ENCODE measurements at regions not wholly inside any gene's neighbourhood (a gene's known extent, or its start where the extent isn't known, plus 50 kb on each side); places are given as distances from the start of the nearest gene placed in this dataset.

GRCh38 chr20:54794874-54795273 lies 319.5 kb downstream of the DOK5 start:
- no peak for TF ChIP-seq CTCF (conservative IDR thresholded peaks at IDR 0.05)
- H3K14ac ChIP-seq (ENCODE audit: insufficient read depth, low read length) = peak overlapping the region; percentile 21; the same call in 1 of the 2 replicates
- DNase-seq = no peak
- no peak overlapping the region for H2BK12ac ChIP-seq (ENCODE audit: insufficient read length, low read depth, low read length)
- no peak overlapping the region for H2BK20ac ChIP-seq (ENCODE audit: low read depth, low read length, poor library complexity, severe bottlenecking)
- no peak overlapping the region for H2BK5ac ChIP-seq (ENCODE audit: insufficient read length, low read length)
- no peak overlapping the region for H3K4me2 ChIP-seq (ENCODE audit: insufficient read depth, insufficient read length, low read length)
- H3K9me3 Mint-ChIP-seq = peaks cover 0 to 7% of the 10 kb centered on the region in 2 experiments; a peak in 1 of 5 replicates
- H3K4ac ChIP-seq (ENCODE audit: low read depth, low read length) = no peak overlapping the region
- no peaks in the 10 kb centered on the region for H3K79me1 ChIP-seq (ENCODE audit: insufficient read depth, low read depth, low read length, poor library complexity, severe bottlenecking)
- no peak overlapping the region for H3K56ac ChIP-seq (ENCODE audit: insufficient read length, low read depth, low read length)
- no peak overlapping the region for H4K5ac ChIP-seq (ENCODE audit: insufficient read length, low read depth, low read length)
- H2AFZ ChIP-seq (ENCODE audit: low read length) = no peak overlapping the region
- no peaks in the 10 kb centered on the region for H3K9me3 ChIP-seq (ENCODE audit: control insufficient read depth, low read depth, low read length)
- H3K4me1 ChIP-seq (ENCODE audit: insufficient read depth, low read length) = no peaks in the 10 kb centered on the region
- peak overlapping the region in 1 of 3 experiments; percentile 62; a peak in 1 of 7 replicates for H3K27ac Mint-ChIP-seq
- H3K27ac ChIP-seq (ENCODE audit: insufficient read length, low read depth, low read length) = no peak overlapping the region
- no peak overlapping the region for H3K4me3 Mint-ChIP-seq
- H3K79me2 ChIP-seq (ENCODE audit: insufficient read depth, low read length) = no peaks in the 10 kb centered on the region
- no peak overlapping the region for H2AK5ac ChIP-seq (ENCODE audit: insufficient read length, low read length)
- H3K27me3 Mint-ChIP-seq (ENCODE audit: low read depth) = no peaks in the 10 kb centered on the region
- H2BK120ac ChIP-seq (ENCODE audit: low read depth, low read length, poor library complexity, severe bottlenecking) = no peak overlapping the region
- no CpG with 5 or more reads among the region's 13 CpGs for WGBS (ENCODE audit: extremely low coverage, insufficient read length, low lambda C conversion rate)
- H3K9ac ChIP-seq (ENCODE audit: extremely low read depth, insufficient read length, low read length) = no peak overlapping the region
- no peaks in the 10 kb centered on the region for H3K23me2 ChIP-seq (ENCODE audit: insufficient read length, low read depth, low read length, poor library complexity, severe bottlenecking)
- H3K23ac ChIP-seq (ENCODE audit: insufficient read length, low read depth, low read length) = no peak overlapping the region
- no peak overlapping the region for H4K8ac ChIP-seq (replicated peaks; ENCODE audit: insufficient read length, low read depth, low read length)
- no peak overlapping the region for H4K91ac ChIP-seq (ENCODE audit: insufficient read length, low read depth, low read length)
- 0 out of 4 replicates have a peak, but pooled peaks cover 0 to 2% of the 10 kb centered on the region in 2 experiments for H3K4me1 Mint-ChIP-seq
- H3T11ph ChIP-seq (ENCODE audit: low read length) = no peak overlapping the region
- H2BK15ac ChIP-seq (ENCODE audit: low read depth, low read length) = no peak overlapping the region
- no peaks in the 10 kb centered on the region for H4K20me1 ChIP-seq (ENCODE audit: control insufficient read depth, insufficient read depth, insufficient read length)
- no peaks in the 10 kb centered on the region for H3K27me3 ChIP-seq (ENCODE audit: insufficient read depth, low read length)
- H3K36me3 Mint-ChIP-seq (ENCODE audit: insufficient read depth in 1 of 3, low read depth in 3 of 3) = no peaks in the 10 kb centered on the region
- no peak overlapping the region for H3K18ac ChIP-seq (ENCODE audit: insufficient read length, low read depth, low read length)

All from H9 (cell line).